ENCODE measurements at regions not wholly inside any gene's neighbourhood (a gene's known extent, or its start where the extent isn't known, plus 50 kb on each side); places are given as distances from the start of the nearest gene placed in this dataset.
"Not testable (repeated sequence)": the region's sequence is repeated elsewhere in the genome, so short reads cannot be mapped to it uniquely, and the experiment has no call there.

GRCh38 chr1:38613996-38614395 is 245.6 kb downstream of the RRAGC start:
- DNase-seq: peak in 49 of 58 donors; percentile 12 to 92 (median 56)

- no peak for DNase-seq
Observed at GRCh38 chr1:38612951-38613350, 246.6 kb downstream of the RRAGC start.

- no peak for DNase-seq
Observed at GRCh38 chr1:38611664-38612211, 247.8 kb downstream of the RRAGC start.

GRCh38 chr1:38609166-38610025 is 250.2 kb downstream of the RRAGC start:
- peak in 1 of 58 donors; percentile 27 for DNase-seq

GRCh38 chr1:38608202-38608864 is 251.2 kb downstream of the RRAGC start:
- DNase-seq: no peak

DNA sequence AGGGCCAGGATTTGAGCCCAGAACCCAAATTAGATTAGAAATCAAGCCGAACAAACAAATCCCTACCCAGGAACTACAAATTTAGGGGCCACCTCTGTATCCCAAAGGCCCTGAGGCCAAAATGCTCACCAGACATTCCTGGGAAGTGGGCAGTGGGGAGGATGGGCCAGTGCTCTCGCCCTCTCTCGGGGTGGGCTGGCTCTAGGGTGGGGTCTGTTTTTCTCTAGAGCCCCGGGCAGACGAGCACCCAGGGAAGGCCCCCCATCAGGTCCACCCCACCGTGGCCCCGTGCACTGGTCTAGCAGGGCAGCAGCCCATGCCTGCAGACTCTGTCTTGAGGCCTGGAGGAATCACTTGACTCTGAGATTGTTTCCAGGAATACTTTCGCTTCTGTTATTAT is 252.0 kb downstream of the RRAGC start:
- DNase-seq: no peak

GRCh38 chr1:38605063-38605462 is 254.5 kb downstream of the RRAGC start:
- DNase-seq: no peak

- DNase-seq: no peak
Observed at GRCh38 chr1:38603907-38604306, 255.7 kb downstream of the RRAGC start.

DNA sequence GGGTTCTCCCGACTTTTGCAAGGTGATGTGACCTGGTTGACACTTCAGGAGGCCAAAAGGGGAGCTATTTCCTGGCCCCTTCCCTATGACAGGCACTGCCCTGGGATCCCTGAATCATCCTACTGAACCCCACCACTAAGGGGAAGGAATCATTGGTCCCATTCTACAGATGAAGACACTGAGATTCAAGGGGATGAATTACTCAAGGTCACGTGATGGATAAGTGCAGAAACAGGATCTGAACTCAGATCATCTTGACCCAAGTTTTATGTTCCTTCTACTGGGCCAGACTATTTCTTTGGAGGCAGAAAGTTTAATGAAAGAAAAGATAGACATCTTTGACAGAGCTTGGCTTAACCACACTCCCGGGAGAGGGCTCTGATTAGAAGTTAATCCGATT is 258.7 kb downstream of the RRAGC start:
- no peak for DNase-seq

GRCh38 chr1:38600286-38600685 is 259.3 kb downstream of the RRAGC start:
- DNase-seq: no peak

- DNase-seq: no peak
Observed at GRCh38 chr1:38598118-38598517, 261.5 kb downstream of the RRAGC start.

GRCh38 chr1:38589036-38589435 is 270.5 kb downstream of the RRAGC start:
- no peak for DNase-seq

DNA sequence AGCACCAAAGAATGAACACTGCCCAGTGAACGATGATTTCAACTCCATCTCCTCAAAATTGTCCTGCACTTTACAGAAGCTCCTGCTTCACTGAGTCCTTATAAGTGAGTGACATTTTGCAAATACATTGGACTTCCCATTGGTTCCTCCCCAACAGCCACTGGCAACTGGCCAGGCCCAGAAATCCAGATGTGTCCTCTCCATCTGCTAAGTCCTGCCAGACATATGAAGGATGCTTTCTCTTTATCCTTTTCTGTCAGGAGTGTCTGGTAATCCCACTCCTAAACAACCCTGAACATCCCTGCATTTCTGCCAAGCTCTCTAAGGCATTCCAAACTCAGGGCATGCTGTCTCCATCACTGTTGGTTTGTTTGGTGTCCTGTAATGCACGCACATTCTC is 271.8 kb downstream of the RRAGC start:
- no peak for DNase-seq

DNA sequence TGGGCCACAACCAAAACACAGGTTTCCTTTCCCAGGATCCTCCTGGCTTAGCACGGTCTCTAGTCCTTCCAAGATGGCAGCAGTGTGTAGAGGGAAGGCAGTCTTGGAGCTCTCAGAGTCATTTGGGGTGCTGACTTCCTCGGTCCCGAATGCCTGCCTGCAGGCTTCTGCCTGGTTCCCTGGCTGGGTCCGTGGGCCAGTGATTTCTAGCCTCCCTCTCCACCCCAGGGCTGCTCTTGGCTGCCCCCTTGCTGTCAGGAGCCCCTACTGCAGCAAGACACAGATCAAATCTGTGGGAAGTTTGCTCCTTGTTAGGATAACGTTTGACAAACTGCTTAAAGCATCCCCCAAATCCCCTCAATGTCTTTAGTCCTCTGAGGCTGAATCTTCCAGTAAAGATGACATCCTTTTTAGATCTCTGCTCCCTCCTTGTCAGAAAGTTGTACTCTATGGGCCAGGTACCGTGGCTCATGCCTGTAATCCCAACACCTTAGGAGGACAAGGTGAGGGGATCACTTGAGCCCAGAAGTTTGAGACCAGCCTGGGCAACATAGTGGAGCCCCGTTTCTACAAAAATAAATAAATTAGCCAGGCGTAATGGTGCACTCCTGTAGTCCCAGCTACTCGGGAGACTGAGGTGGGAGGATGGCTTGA is 272.5 kb downstream of the RRAGC start:
- DNase-seq: peak in 15 of 58 donors; percentile 10 to 50 (median 20)

- DNase-seq: peak in 1 of 58 donors; percentile 9
Observed at GRCh38 chr1:38585971-38586370, 273.6 kb downstream of the RRAGC start.

- no peak for DNase-seq
Observed at GRCh38 chr1:38585460-38585859, 274.1 kb downstream of the RRAGC start.

- DNase-seq: no peak
Observed at GRCh38 chr1:38584448-38585355, 274.9 kb downstream of the RRAGC start.

DNA sequence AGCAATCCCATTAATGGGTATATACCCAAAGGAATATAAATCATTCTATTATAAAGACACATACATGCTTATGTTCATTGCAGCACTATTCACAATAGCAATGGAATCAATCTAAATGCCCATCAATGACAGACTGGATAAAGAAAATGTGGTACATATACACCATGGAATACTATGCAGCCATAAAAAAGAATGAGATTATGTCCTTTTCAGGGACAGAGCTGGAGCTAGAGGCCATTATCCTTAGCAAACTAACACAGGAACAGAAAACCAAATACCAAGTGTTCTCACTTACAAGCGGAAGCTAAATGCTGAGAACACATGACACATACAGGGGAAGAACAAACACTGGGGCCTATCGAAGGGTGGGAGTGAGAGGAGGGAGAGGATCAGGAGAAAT is 276.3 kb downstream of the RRAGC start:
- DNase-seq: not testable (repeated sequence)

DNA sequence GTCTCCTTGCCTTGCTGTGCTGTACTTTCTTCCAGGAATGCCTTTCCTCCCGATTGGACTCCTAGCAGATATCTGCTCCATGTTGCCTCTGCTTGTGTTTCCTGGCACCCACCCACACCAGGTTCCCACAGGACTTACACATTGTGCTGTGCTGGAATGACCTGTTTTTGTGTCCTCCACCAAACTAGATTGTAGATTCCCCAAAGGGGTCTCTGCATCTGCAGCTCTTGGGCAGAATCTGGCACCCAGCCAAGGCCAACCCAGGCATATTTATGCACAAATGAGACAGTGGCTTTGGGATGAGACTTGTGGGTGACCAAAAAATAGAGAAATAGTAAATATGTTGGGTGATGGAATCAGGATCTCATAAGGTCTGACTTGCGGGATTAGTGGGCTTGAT is 278.2 kb downstream of the RRAGC start:
- no peak for DNase-seq

- peak in 2 of 58 donors; percentile 5 to 35 for DNase-seq
Observed at GRCh38 chr1:38580594-38580993, 279.0 kb downstream of the RRAGC start.

DNA sequence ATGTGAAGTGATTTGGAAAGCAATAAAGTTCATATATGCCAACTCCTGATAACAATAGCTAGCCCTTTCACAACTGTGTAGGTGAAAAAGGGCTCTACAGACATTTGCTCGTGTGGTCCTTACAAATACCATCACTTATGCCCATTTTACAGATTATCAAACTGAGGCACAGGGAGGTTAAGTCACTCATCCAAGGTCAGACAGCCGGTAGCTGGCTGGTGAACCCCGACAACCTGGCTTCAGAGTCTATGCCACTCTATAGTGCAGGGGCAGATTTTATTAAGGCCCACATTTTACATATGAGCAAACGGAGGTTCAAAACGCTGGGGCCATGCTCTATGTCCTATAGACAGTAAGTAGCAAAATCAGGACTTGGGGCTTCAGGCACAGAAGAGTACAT is 280.5 kb downstream of the RRAGC start:
- DNase-seq: no peak
